HepG2 (cell line): ENCODE measurements at regions not wholly inside any gene's neighbourhood (a gene's known extent, or its start where the extent isn't known, plus 50 kb on each side); places are given as distances from the start of the nearest gene placed in this dataset.

Experiments
- ATAC-seq: fragments of 200-7000 bp; cut with Tn5 transposase; 3 replicates; pipeline ENCODE4 v1.9.1; 2020; ENCODE audit warnings: mild to moderate bottlenecking, moderate library complexity
- BruUV-seq: library from RNA; stranded (reverse); fragments of 400-500 nt; replicated peaks from 2 replicates; lab custom pipeline; 2021; lab: Mats Ljungman, UMichigan
- CTCF ChIA-PET: fragments of 300-600 bp; formaldehyde crosslinking; extraction: SDS; loops from one replicate; lab custom pipeline; 2021; ENCODE audit warnings: low total read pairs, inconsistent platforms, low intra/inter-chr PET ratio; lab: Yijun Ruan, JAX
- POLR2A ChIA-PET: fragments of 350-600 bp; sonication (Branson Sonifier 250); formaldehyde crosslinking; loops from one replicate; lab custom pipeline; 2020; ENCODE audit warnings: antibody characterized with exemption, inconsistent platforms; lab: Yijun Ruan, JAX
- DNase-seq: peaks from one replicate; pipeline ENCODE4 v3.0.0-alpha.2; 2015; ENCODE audit warnings: low spot score
- FAIRE-seq: peaks from 3 replicates; lab custom pipeline; 2011; peaks lifted over from hg19 to GRCh38; lab: Jason Lieb, UNC
- H2AFZ ChIP-seq: one replicate; pipeline ENCODE4 v1.6.1; 2011; ENCODE audit warnings: low read length, inconsistent platforms
- H3K27ac ChIP-seq: fragments of 300-600 bp; 3 replicates; pipeline ENCODE4 v1.8.0; 2011; ENCODE audit warnings: mixed run types, mild to moderate bottlenecking, mixed read lengths, low read length, inconsistent platforms; ENCODE audit not compliant: insufficient read depth; ENCODE audit errors: extremely low read length
- H3K27me3 ChIP-seq, 2 experiments: fragments of 200-600 bp in 1 of 2; 2 replicates in 1 of 2; 3 replicates in 1 of 2; pipeline versions ENCODE4 v1.6.0 to v1.8.0; 2011; ENCODE audit warnings: low read length in 2 of 2, mild to moderate bottlenecking in 2 of 2, moderate library complexity in 2 of 2, inconsistent platforms in 1 of 2; ENCODE audit not compliant: insufficient read depth in 2 of 2, control insufficient read depth in 1 of 2
- H3K36me3 ChIP-seq, 2 experiments: fragments of 200-600 bp in 1 of 2; replicated peaks in 1 of 2; 2 replicates in 1 of 2; 3 replicates in 1 of 2; pipeline versions ENCODE4 v1.5.1 to v1.8.0; 2011; ENCODE audit warnings: low read length in 2 of 2, inconsistent platforms in 1 of 2; ENCODE audit not compliant: insufficient read depth in 2 of 2, control insufficient read depth in 1 of 2
- H3K4me1 ChIP-seq: 2 replicates; pipeline ENCODE4 v1.5.1; 2012; ENCODE audit warnings: low read length, inconsistent platforms; ENCODE audit not compliant: insufficient read depth
- H3K4me2 ChIP-seq: 2 replicates; pipeline ENCODE4 v1.6.0; 2011; ENCODE audit warnings: low read depth, low read length, inconsistent platforms
- H3K4me3 ChIP-seq, 3 experiments: fragments of 200-600 bp in 1 of 3; sonication (generic), shearing (Covaris generic) in 1 of 3; replicated peaks in 1 of 3; 2 replicates each; pipeline ENCODE4 v1.5.1; 2011 to 2016; ENCODE audit warnings: low read length in 3 of 3, inconsistent platforms in 2 of 3, low read depth in 2 of 3, mild to moderate bottlenecking in 2 of 3, control low read depth in 1 of 3, mixed read lengths in 1 of 3; ENCODE audit not compliant: insufficient read depth in 1 of 3
- H3K79me2 ChIP-seq: one replicate; pipeline ENCODE4 v1.6.1; 2011; ENCODE audit warnings: low read length, inconsistent platforms; ENCODE audit not compliant: insufficient read depth
- H3K9ac ChIP-seq: 2 replicates; pipeline ENCODE4 v1.6.0; 2011; ENCODE audit warnings: mild to moderate bottlenecking, low read depth, low read length, inconsistent platforms; ENCODE audit not compliant: insufficient read depth
- H3K9me3 ChIP-seq: 2 replicates; pipeline ENCODE4 v1.5.1; 2012; ENCODE audit warnings: mild to moderate bottlenecking, low read length
- H4K20me1 ChIP-seq: 2 replicates; pipeline ENCODE4 v1.6.0; 2011; ENCODE audit warnings: inconsistent platforms, mild to moderate bottlenecking, low read length, moderate library complexity; ENCODE audit not compliant: insufficient read depth
- ATF7-NPFF ChIP-seq: sonication (generic); formaldehyde crosslinking; IDR thresholded peaks from 2 replicates; pipeline ENCODE4 v1.8.1; 2023; ENCODE audit warnings: mild to moderate bottlenecking, low read depth, missing genetic modification reagents, moderate library complexity
- CHD4 ChIP-seq: fragments of 200-600 bp; sonication (generic); IDR thresholded peaks from 2 replicates; pipeline ENCODE4 v1.7.0; 2017; ENCODE audit warnings: mild to moderate bottlenecking, low read length, borderline replicate concordance
- PHF20 ChIP-seq: sonication (generic); formaldehyde crosslinking; IDR thresholded peaks from 2 replicates; pipeline ENCODE4 v1.5.0; 2020; ENCODE audit warnings: mild to moderate bottlenecking, missing genetic modification reagents
- RAD51 ChIP-seq: fragments of 450-650 bp; IDR thresholded peaks from 2 replicates; pipeline ENCODE4 v1.6.1; 2016; ENCODE audit warnings: borderline replicate concordance
- RBM39 ChIP-seq: fragments of 200-400 bp; formaldehyde crosslinking; IDR thresholded peaks from one replicate; pipeline ENCODE4 v1.6.1; 2018; ENCODE audit warnings: antibody characterized with exemption, mild to moderate bottlenecking, low read depth, low read length; ENCODE audit not compliant: poor library complexity, severe bottlenecking
- SOX13 ChIP-seq, 3 experiments: fragments of 450-650 bp in 1 of 3; sonication (generic) in 1 of 3; formaldehyde crosslinking in 1 of 3; IDR thresholded peaks in 2 of 3; conservative IDR thresholded peaks in 1 of 3; 2 replicates each; pipeline versions ENCODE4 v1.5.0 to v1.6.1; 2016 to 2020; ENCODE audit warnings: antibody characterized with exemption in 1 of 3, mild to moderate bottlenecking in 1 of 3, missing compliant biosample characterization in 1 of 3, missing genetic modification reagents in 1 of 3, moderate library complexity in 1 of 3
- TGIF2 ChIP-seq: IDR thresholded peaks from 2 replicates; pipeline ENCODE4 v1.6.1; 2016; ENCODE audit warnings: control low read depth, missing compliant biosample characterization
- TRAFD1 ChIP-seq: sonication (generic); formaldehyde crosslinking; IDR thresholded peaks from 2 replicates; pipeline ENCODE4 v1.5.1; 2020; ENCODE audit warnings: missing genetic modification reagents, mild to moderate bottlenecking, borderline replicate concordance
- ZBTB1 ChIP-seq: sonication (generic); formaldehyde crosslinking; IDR thresholded peaks from 2 replicates; pipeline ENCODE4 v1.4.0; 2020; ENCODE audit warnings: missing genetic modification reagents, borderline replicate concordance
- ZNF263 ChIP-seq: sonication (generic); formaldehyde crosslinking; IDR thresholded peaks from 2 replicates; pipeline ENCODE4 v1.4.0; 2020; ENCODE audit warnings: missing genetic modification reagents
- ZNF296 ChIP-seq: sonication (generic); formaldehyde crosslinking; conservative IDR thresholded peaks from 2 replicates; pipeline ENCODE4 v1.5.0; 2020; ENCODE audit warnings: mild to moderate bottlenecking, missing genetic modification reagents
- ZNF335 ChIP-seq: sonication (generic); formaldehyde crosslinking; IDR thresholded peaks from 2 replicates; pipeline ENCODE4 v1.4.0; 2020; ENCODE audit warnings: missing genetic modification reagents
- ZNF614 ChIP-seq: IDR thresholded peaks from 2 replicates; pipeline ENCODE4 v1.6.1; 2018; ENCODE audit warnings: missing biosample characterization, missing genetic modification reagents, inconsistent platforms, borderline replicate concordance
- in situ Hi-C: cut with HindIII; loops from 2 replicates; pipeline ENCODE4 v1.10.0; 2017; ENCODE audit warnings: low pct_unique_long_range_greater_than_20kb; ENCODE audit not compliant: extremely low pct_ligation_motif_present
- intact Hi-C: fragments of 100-400 bp; cut with micrococcal nuclease; formaldehyde crosslinking; loops from one replicate; pipeline ENCODE4 v1.10.0; 2022; ENCODE audit not compliant: unreplicated experiment

GRCh38 chr21:18954441-18954844 is 550.9 kb upstream of the TMPRSS15 start:
- ATAC-seq (no peak), DNase-seq (no peak), FAIRE-seq (no peak)
- no peak overlapping the region for H3K9ac ChIP-seq
- peaks cover 71% of the 10 kb centered on the region for H3K9me3 ChIP-seq
- no peaks in the 10 kb centered on the region for H3K4me1 ChIP-seq
- no peak overlapping the region for H3K4me2 ChIP-seq
- no peaks in the 10 kb centered on the region for H4K20me1 ChIP-seq
- intact Hi-C loops (no loop called here), in situ Hi-C loops (no loop called here)
- no peak overlapping the region for H2AFZ ChIP-seq
- H3K27ac ChIP-seq, result no peak overlapping the region
- POLR2A ChIA-PET, result no interaction called here
- no peaks in the 10 kb centered on the region for H3K79me2 ChIP-seq
- no peaks in the 10 kb centered on the region for H3K27me3 ChIP-seq
- BruUV-seq, result no TSS peak
- CTCF ChIA-PET, result no interaction called here
- TF ChIP-seq ZNF296 (no peak), TGIF2 (CRISPR knock-in tag) (no peak), ZNF263 (no peak), ATF7-NPFF (CRISPR knock-in tag) (no peak), ZNF335 (CRISPR knock-in tag) (no peak), RBM39 (no peak), TRAFD1 (no peak), ZBTB1 (CRISPR knock-in tag) (no peak), SOX13 (IDR thresholded peaks at IDR 0.05) (no peak), SOX13 (CRISPR knock-in tag; conservative IDR thresholded peaks at IDR 0.05 in 1 of 2, IDR thresholded peaks at IDR 0.05 in 1 of 2) (no peak), ZNF614 (CRISPR knock-in tag) (no peak), CHD4 (no peak), RAD51 (no peak), PHF20 (CRISPR knock-in tag) (no peak)
- no peak overlapping the region for H3K4me3 ChIP-seq
- H3K36me3 ChIP-seq, result no peaks in the 10 kb centered on the region
